ENCODE measurements at regions not wholly inside any gene's neighbourhood (a gene's known extent, or its start where the extent isn't known, plus 50 kb on each side); places are given as distances from the start of the nearest gene placed in this dataset.

DNA sequence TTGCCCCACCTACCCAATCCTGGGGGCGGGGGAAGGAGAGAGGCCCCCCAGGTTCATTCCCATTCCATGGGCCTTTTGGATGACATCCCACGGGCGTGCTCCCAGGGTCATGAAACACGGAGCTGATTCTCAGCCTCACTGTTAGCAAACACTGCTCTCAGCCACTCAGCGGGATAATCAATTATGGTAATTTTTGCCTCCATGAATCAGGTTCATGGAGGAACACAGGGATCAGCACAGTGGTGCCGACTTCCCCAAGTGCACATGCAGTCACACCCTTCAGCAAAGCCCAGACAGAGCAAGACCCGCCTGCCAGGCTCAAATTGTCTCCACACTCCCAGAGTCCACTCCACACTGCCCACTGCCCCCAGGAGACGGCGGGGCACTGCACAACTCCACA is 164.6 kb downstream of the ENGASE start:
- TF ChIP-seq, protein P1, sequence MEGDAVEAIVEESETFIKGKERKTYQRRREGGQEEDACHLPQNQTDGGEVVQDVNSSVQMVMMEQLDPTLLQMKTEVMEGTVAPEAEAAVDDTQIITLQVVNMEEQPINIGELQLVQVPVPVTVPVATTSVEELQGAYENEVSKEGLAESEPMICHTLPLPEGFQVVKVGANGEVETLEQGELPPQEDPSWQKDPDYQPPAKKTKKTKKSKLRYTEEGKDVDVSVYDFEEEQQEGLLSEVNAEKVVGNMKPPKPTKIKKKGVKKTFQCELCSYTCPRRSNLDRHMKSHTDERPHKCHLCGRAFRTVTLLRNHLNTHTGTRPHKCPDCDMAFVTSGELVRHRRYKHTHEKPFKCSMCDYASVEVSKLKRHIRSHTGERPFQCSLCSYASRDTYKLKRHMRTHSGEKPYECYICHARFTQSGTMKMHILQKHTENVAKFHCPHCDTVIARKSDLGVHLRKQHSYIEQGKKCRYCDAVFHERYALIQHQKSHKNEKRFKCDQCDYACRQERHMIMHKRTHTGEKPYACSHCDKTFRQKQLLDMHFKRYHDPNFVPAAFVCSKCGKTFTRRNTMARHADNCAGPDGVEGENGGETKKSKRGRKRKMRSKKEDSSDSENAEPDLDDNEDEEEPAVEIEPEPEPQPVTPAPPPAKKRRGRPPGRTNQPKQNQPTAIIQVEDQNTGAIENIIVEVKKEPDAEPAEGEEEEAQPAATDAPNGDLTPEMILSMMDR (conservative IDR thresholded peaks at IDR 0.05): no peak
- no peak for TF ChIP-seq EZH2 (IDR thresholded peaks at IDR 0.05; ENCODE audit: low read depth)
